ENCODE measurements at regions not wholly inside any gene's neighbourhood (a gene's known extent, or its start where the extent isn't known, plus 50 kb on each side); places are given as distances from the start of the nearest gene placed in this dataset.

GRCh38 chr7:441684-442421, 77.8 kb downstream of the PDGFA start:
- no peak for TF ChIP-seq CTCF (IDR thresholded peaks at IDR 0.05)
- no peak for TF ChIP-seq POLR2A (IDR thresholded peaks at IDR 0.05)

All from heart left ventricle (tissue), 13 donors.